HCT116 (cell line): ENCODE measurements at regions not wholly inside any gene's neighbourhood (a gene's known extent, or its start where the extent isn't known, plus 50 kb on each side); places are given as distances from the start of the nearest gene placed in this dataset.

Experiments
- CEBPB ChIP-seq: IDR thresholded peaks from 2 replicates; pipeline ENCODE4 v1.6.1; 2012; ENCODE audit warnings: low read depth
- CTCF ChIP-seq, 3 experiments: fragments of 200-600 bp in 1 of 3; sonication (generic) in 1 of 3; IDR thresholded peaks in 2 of 3; conservative IDR thresholded peaks in 1 of 3; 2 replicates each; pipeline ENCODE4 v1.5.1; 2012 to 2017; ENCODE audit warnings: low read depth in 2 of 3, low read length in 2 of 3, antibody characterized with exemption in 1 of 3, borderline replicate concordance in 1 of 3, control low read depth in 1 of 3, mild to moderate bottlenecking in 1 of 3, mixed read lengths in 1 of 3, mixed run types in 1 of 3, moderate library complexity in 1 of 3; ENCODE audit not compliant: insufficient read depth in 1 of 3
- EGR1 ChIP-seq: IDR thresholded peaks from 2 replicates; pipeline ENCODE4 v1.6.1; 2012; ENCODE audit warnings: low read depth
- ELF1 ChIP-seq: IDR thresholded peaks from 2 replicates; pipeline ENCODE4 v1.6.1; 2012; ENCODE audit warnings: low read depth, borderline replicate concordance
- EZH2 ChIP-seq: fragments of 200-600 bp; sonication (generic); IDR thresholded peaks from 2 replicates; pipeline ENCODE4 v1.6.1; 2017; ENCODE audit warnings: antibody characterized with exemption, mixed run types
- EZH2phosphoT487 ChIP-seq: fragments of 200-600 bp; IDR thresholded peaks from 2 replicates; pipeline ENCODE4 v1.6.1; 2018; ENCODE audit warnings: antibody characterized with exemption, borderline replicate concordance
- JUND ChIP-seq: IDR thresholded peaks from 2 replicates; pipeline ENCODE4 v1.6.1; 2012
- POLR2A ChIP-seq: IDR thresholded peaks from 2 replicates; pipeline ENCODE4 v1.7.0; 2011; ENCODE audit warnings: borderline replicate concordance; ENCODE audit not compliant: insufficient read depth, insufficient read length; ENCODE audit errors: extremely low read depth
- RAD21 ChIP-seq: IDR thresholded peaks from 2 replicates; pipeline ENCODE4 v1.6.1; 2012; ENCODE audit warnings: low read depth, mild to moderate bottlenecking
- REST ChIP-seq: IDR thresholded peaks from 2 replicates; pipeline ENCODE4 v1.6.1; 2012; ENCODE audit warnings: low read depth
- SIN3A ChIP-seq: IDR thresholded peaks from 2 replicates; pipeline ENCODE4 v1.6.1; 2012; ENCODE audit warnings: low read depth
- SRF ChIP-seq: IDR thresholded peaks from 2 replicates; pipeline ENCODE4 v1.6.1; 2012; ENCODE audit warnings: low read depth
- TCF7L2 ChIP-seq: IDR thresholded peaks from 2 replicates; pipeline ENCODE4 v1.7.0; 2011; ENCODE audit warnings: borderline replicate concordance, inconsistent platforms; ENCODE audit not compliant: insufficient read depth, insufficient read length; ENCODE audit errors: extremely low read depth
- TF ChIP-seq, protein P1 (sequence below): IDR thresholded peaks from 2 replicates; pipeline ENCODE4 v1.6.1; 2012

DNA sequence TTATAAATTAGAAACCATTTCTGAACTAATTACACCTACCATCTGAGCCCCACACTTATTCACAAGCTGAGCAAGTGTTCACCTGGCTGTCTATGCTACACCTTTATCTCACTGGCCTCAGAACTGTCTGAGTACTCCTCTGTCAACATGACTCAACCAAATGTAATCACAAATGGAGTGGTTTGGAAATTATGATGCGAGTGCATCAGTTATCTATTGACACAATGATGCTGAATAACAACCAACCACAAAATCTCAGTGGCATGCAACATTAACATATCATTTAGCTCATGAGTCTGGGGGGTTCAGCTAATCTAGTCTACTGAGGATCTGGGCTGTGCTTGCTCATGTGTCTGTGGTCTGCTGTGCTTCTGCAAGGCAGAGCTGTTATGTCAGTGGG is 184.2 kb upstream of the NXPH2 start:
- no peak for TF ChIP-seq SIN3A
- no peak for TF ChIP-seq EZH2
- TF ChIP-seq POLR2A: no peak
- no peak for TF ChIP-seq CTCF (IDR thresholded peaks at IDR 0.05 in 2 of 3, conservative IDR thresholded peaks at IDR 0.05 in 1 of 3; ENCODE audit: borderline replicate concordance in 1 of 3, insufficient read depth in 1 of 3, low read depth in 2 of 3, low read length in 2 of 3)
- TF ChIP-seq SRF: no peak
- TF ChIP-seq REST: no peak
- TF ChIP-seq EZH2phosphoT487: no peak
- no peak for TF ChIP-seq ELF1
- no peak; the same call in 1 of the 2 replicates for TF ChIP-seq JUND
- no peak for TF ChIP-seq CEBPB
- TF ChIP-seq EGR1: no peak
- no peak for TF ChIP-seq RAD21
- TF ChIP-seq TCF7L2: no peak
- TF ChIP-seq, protein P1, sequence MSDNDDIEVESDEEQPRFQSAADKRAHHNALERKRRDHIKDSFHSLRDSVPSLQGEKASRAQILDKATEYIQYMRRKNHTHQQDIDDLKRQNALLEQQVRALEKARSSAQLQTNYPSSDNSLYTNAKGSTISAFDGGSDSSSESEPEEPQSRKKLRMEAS: no peak
